HEK293 (cell line): ENCODE measurements at regions not wholly inside any gene's neighbourhood (a gene's known extent, or its start where the extent isn't known, plus 50 kb on each side); places are given as distances from the start of the nearest gene placed in this dataset.

Source experiments
- CTCF ChIP-seq: fragments of 450-650 bp; formaldehyde crosslinking; IDR thresholded peaks from 2 replicates; pipeline ENCODE4 v1.5.1; 2016; ENCODE audit warnings: missing biosample characterization, missing genetic modification characterization
- FEZF1 ChIP-seq: fragments of 450-650 bp; formaldehyde crosslinking; IDR thresholded peaks from 2 replicates; pipeline ENCODE4 v1.5.1; 2016; ENCODE audit warnings: missing biosample characterization, missing genetic modification characterization
- MZF1 ChIP-seq: fragments of 450-650 bp; formaldehyde crosslinking; IDR thresholded peaks from 2 replicates; pipeline ENCODE4 v1.5.1; 2017; ENCODE audit warnings: missing biosample characterization, missing genetic modification characterization, borderline replicate concordance
- SETDB1 ChIP-seq: IDR thresholded peaks from one replicate; pipeline ENCODE4 v1.6.1; 2017; ENCODE audit warnings: mild to moderate bottlenecking, low read length, moderate library complexity, mixed read lengths; ENCODE audit not compliant: insufficient read length
- TCF7L2 ChIP-seq: IDR thresholded peaks from 2 replicates; pipeline ENCODE4 v1.6.1; 2011; ENCODE audit warnings: low read depth, mild to moderate bottlenecking, inconsistent platforms, low read length, moderate library complexity, borderline replicate concordance
- TSHZ1 ChIP-seq: fragments of 450-650 bp; formaldehyde crosslinking; IDR thresholded peaks from 2 replicates; pipeline ENCODE4 v1.5.1; 2016; ENCODE audit warnings: missing biosample characterization, missing genetic modification characterization, borderline replicate concordance
- YY1 ChIP-seq: fragments of 450-650 bp; formaldehyde crosslinking; IDR thresholded peaks from 2 replicates; pipeline ENCODE4 v1.5.1; 2018; ENCODE audit warnings: missing biosample characterization, missing genetic modification characterization
- YY2 ChIP-seq: fragments of 450-650 bp; formaldehyde crosslinking; IDR thresholded peaks from 2 replicates; pipeline ENCODE4 v1.5.1; 2016; ENCODE audit warnings: missing biosample characterization, missing genetic modification characterization
- ZBTB49 ChIP-seq: fragments of 450-650 bp; formaldehyde crosslinking; IDR thresholded peaks from 2 replicates; pipeline ENCODE4 v1.5.1; 2016; ENCODE audit warnings: missing biosample characterization, missing genetic modification characterization, low read depth
- ZNF138 ChIP-seq: fragments of 450-650 bp; formaldehyde crosslinking; IDR thresholded peaks from 2 replicates; pipeline ENCODE4 v1.5.1; 2016; ENCODE audit warnings: missing biosample characterization, missing genetic modification characterization, borderline replicate concordance
- ZNF174 ChIP-seq: fragments of 450-650 bp; formaldehyde crosslinking; IDR thresholded peaks from 2 replicates; pipeline ENCODE4 v1.5.0; 2017; ENCODE audit warnings: missing biosample characterization, mild to moderate bottlenecking, missing genetic modification characterization
- ZNF426 ChIP-seq: fragments of 450-650 bp; formaldehyde crosslinking; IDR thresholded peaks from 2 replicates; pipeline ENCODE4 v1.5.1; 2017; ENCODE audit warnings: missing biosample characterization, missing genetic modification characterization, mild to moderate bottlenecking, inconsistent platforms, moderate library complexity
- ZNF514 ChIP-seq: fragments of 450-650 bp; formaldehyde crosslinking; IDR thresholded peaks from 2 replicates; pipeline ENCODE4 v1.5.1; 2016; ENCODE audit warnings: missing biosample characterization, missing genetic modification characterization

- no peak for TF ChIP-seq TCF7L2
- no peak for TF ChIP-seq ZBTB49 (tag by site-specific recombination)
- no peak for TF ChIP-seq YY1
- TF ChIP-seq CTCF (tag by site-specific recombination): no peak
- no peak for TF ChIP-seq ZNF514 (tag by site-specific recombination)
- TF ChIP-seq SETDB1: no peak
- TF ChIP-seq ZNF138 (tag by site-specific recombination): no peak
- TF ChIP-seq ZNF174: no peak
- TF ChIP-seq YY2 (tag by site-specific recombination): no peak
- no peak for TF ChIP-seq FEZF1 (tag by site-specific recombination)
- no peak for TF ChIP-seq MZF1 (tag by site-specific recombination)
- TF ChIP-seq ZNF426 (tag by site-specific recombination): no peak
- no peak for TF ChIP-seq TSHZ1 (tag by site-specific recombination)
Measured at GRCh38 chr16:64305663-64306062, 816.2 kb downstream of the CDH11 start.
